NCI-H524 treated with DMSO at 0.1 percent for 48 hours (cell line): ENCODE measurements at regions not wholly inside any gene's neighbourhood (a gene's known extent, or its start where the extent isn't known, plus 50 kb on each side); places are given as distances from the start of the nearest gene placed in this dataset.

Experiments used
- DNase-seq: peaks from one replicate; lab custom pipeline; 2025; lab: John Stamatoyannopoulos, UW

DNA sequence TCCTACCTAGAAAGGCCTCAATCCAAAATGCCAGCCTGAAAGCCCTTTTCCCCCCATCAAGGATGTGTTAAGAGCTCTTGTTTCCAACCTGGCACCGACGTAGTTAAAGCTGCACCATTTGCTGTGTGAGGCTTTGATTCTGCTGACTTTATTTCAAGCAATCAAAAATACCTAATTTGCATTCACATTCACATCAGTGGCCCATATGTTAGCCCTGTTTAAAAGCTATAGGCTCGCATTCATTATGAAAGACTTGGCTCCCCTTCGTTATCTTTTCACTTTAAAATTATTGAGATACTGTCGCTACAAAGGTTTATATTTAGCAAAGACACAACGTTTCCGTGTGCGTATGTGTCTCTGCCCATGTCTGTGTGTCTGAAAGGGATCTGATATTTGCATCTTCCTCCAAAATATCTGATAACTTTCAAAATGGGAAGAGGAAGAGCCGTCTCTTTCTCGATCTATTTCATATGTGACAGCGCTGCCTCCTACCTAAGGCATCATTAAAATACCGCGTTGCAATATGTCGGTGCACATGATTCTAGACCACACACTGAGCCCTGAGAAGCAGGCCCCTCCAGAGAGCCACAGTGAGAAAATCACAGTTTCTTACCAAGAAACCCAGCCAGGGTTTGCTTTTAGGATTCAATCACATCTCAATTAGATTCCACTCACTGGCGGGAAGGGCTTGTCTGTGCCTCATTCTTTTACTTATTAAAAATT, 57.1 kb upstream of the ITPRID1 start:
- DNase-seq: no peak

DNA sequence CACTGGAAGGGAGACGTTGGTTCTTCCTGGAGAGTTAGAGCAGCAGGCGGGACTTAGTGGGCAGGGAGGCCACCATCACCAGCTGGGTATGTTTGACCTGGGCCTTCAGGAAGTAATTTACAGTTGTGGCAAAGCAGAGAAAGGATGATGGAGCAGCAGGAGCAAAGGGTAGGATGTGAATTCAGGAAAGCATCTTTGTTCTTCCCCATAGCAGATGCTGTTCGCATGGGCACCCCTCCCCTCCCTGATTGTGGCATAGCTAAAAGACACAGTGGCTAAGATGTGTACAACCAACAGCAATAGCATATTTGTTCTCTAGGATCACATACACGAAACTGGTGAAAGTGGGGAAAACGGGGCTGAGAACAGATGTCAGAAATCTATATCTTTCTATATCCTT, 56.3 kb upstream of the ITPRID1 start:
- no peak for DNase-seq

DNA sequence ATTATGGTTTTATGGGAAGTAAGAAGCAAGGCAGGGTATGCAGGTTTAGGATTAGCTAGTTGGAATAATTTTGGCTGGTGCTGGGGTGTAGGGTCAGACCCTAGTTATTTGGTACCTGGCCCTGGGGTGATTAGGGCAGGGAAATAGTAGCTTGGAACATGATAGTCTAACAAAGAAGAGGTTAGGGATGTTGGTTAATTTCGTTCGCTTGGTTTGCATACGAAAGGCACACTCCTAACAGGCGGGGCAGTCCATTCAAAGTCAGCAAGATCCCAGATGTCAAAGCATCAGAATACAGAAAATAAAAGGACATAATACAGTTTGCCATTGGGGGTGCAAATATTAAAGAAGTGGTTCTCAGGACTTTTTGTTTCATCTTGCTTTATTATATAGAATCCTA, 55.7 kb upstream of the ITPRID1 start:
- DNase-seq: no peak

DNA sequence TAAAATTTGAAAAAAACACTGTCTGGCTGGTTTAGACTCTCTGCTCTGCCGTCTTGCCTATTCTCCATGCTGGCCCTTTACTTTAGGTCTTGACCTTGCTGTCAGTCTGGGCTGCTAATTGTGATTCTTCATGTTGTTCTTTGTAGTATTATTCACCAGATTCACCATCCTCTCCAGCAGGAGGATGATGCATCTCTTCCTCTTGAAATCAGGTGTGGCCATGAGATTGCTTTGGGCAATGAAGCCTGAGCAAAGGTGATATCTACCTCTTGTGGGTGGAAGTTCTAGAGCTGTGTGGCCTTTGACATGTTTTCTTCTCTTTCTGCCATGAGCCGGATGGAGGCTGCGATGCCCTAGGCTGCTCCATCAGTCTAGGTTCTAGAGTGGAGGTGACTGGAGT, 51.3 kb upstream of the ITPRID1 start:
- DNase-seq: no peak
